HL-60 (cell line): ENCODE measurements at regions not wholly inside any gene's neighbourhood (a gene's known extent, or its start where the extent isn't known, plus 50 kb on each side); places are given as distances from the start of the nearest gene placed in this dataset.

Source experiments
- DNase-seq, 2 experiments: peaks; one replicate each; pipeline ENCODE4 v3.0.0-alpha.2; 2010 to 2020; ENCODE audit warnings: low read depth in 1 of 2, low spot score in 1 of 2
- H3K27ac ChIP-seq: fragments of 250-450 bp; sonication (Bioruptor Pico); replicated peaks from 2 replicates; pipeline ENCODE4 v1.5.1; 2020; ENCODE audit warnings: mild to moderate bottlenecking, moderate library complexity
- H3K27me3 ChIP-seq: fragments of 250-450 bp; sonication (Bioruptor Pico); 2 replicates; pipeline ENCODE4 v1.5.1; 2021; ENCODE audit warnings: mild to moderate bottlenecking, moderate library complexity; ENCODE audit not compliant: insufficient read depth, poor library complexity, severe bottlenecking
- H3K4me3 ChIP-seq: replicated peaks from 2 replicates; pipeline ENCODE4 v1.5.1; 2011; ENCODE audit warnings: mild to moderate bottlenecking, control low read depth, low read length; ENCODE audit not compliant: insufficient read depth
- GABPA ChIP-seq: IDR thresholded peaks from 2 replicates; pipeline ENCODE4 v1.6.1; 2012; ENCODE audit warnings: low read depth
- POLR2AphosphoS5 ChIP-seq: IDR thresholded peaks from 2 replicates; pipeline ENCODE4 v1.6.1; 2012; ENCODE audit warnings: low read depth
- SPI1 ChIP-seq: IDR thresholded peaks from 2 replicates; pipeline ENCODE4 v1.6.1; 2012; ENCODE audit warnings: low read depth, mild to moderate bottlenecking, borderline replicate concordance
- TF ChIP-seq, protein P1 (sequence below): IDR thresholded peaks from 2 replicates; pipeline ENCODE4 v1.6.1; 2012; ENCODE audit warnings: low read depth; ENCODE audit not compliant: insufficient replicate concordance
- TF ChIP-seq, protein P2 (sequence below): IDR thresholded peaks from one replicate; pipeline ENCODE4 v1.5.1; 2011; ENCODE audit warnings: low read length, control low read depth, inconsistent platforms; ENCODE audit not compliant: insufficient read depth

DNA sequence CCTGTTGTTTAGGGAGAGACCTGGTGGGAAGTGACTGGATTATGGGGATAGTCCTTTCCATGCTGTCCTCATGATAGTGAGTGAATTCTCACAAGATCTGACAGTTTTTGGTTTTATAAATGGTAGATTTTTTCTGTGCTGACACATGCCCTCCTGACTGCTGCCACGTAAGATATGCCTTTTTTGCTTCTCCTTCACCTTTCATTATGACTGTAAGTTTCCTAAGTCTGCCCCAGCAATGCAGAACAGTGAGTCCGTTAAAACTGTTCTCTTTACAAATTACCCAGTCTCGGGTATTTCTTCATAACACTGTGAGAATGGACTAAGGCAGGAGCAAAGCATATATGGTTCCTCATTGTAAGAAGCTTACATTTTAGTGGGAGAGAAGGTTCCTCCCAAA is 1727.2 kb downstream of the NCAM2 start:
- TF ChIP-seq POLR2AphosphoS5 = no peak
- no peak for TF ChIP-seq GABPA
- TF ChIP-seq, protein P1, sequence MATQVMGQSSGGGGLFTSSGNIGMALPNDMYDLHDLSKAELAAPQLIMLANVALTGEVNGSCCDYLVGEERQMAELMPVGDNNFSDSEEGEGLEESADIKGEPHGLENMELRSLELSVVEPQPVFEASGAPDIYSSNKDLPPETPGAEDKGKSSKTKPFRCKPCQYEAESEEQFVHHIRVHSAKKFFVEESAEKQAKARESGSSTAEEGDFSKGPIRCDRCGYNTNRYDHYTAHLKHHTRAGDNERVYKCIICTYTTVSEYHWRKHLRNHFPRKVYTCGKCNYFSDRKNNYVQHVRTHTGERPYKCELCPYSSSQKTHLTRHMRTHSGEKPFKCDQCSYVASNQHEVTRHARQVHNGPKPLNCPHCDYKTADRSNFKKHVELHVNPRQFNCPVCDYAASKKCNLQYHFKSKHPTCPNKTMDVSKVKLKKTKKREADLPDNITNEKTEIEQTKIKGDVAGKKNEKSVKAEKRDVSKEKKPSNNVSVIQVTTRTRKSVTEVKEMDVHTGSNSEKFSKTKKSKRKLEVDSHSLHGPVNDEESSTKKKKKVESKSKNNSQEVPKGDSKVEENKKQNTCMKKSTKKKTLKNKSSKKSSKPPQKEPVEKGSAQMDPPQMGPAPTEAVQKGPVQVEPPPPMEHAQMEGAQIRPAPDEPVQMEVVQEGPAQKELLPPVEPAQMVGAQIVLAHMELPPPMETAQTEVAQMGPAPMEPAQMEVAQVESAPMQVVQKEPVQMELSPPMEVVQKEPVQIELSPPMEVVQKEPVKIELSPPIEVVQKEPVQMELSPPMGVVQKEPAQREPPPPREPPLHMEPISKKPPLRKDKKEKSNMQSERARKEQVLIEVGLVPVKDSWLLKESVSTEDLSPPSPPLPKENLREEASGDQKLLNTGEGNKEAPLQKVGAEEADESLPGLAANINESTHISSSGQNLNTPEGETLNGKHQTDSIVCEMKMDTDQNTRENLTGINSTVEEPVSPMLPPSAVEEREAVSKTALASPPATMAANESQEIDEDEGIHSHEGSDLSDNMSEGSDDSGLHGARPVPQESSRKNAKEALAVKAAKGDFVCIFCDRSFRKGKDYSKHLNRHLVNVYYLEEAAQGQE = no peak
- TF ChIP-seq, protein P2, sequence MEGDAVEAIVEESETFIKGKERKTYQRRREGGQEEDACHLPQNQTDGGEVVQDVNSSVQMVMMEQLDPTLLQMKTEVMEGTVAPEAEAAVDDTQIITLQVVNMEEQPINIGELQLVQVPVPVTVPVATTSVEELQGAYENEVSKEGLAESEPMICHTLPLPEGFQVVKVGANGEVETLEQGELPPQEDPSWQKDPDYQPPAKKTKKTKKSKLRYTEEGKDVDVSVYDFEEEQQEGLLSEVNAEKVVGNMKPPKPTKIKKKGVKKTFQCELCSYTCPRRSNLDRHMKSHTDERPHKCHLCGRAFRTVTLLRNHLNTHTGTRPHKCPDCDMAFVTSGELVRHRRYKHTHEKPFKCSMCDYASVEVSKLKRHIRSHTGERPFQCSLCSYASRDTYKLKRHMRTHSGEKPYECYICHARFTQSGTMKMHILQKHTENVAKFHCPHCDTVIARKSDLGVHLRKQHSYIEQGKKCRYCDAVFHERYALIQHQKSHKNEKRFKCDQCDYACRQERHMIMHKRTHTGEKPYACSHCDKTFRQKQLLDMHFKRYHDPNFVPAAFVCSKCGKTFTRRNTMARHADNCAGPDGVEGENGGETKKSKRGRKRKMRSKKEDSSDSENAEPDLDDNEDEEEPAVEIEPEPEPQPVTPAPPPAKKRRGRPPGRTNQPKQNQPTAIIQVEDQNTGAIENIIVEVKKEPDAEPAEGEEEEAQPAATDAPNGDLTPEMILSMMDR = no peak
- no peak for TF ChIP-seq SPI1

DNA sequence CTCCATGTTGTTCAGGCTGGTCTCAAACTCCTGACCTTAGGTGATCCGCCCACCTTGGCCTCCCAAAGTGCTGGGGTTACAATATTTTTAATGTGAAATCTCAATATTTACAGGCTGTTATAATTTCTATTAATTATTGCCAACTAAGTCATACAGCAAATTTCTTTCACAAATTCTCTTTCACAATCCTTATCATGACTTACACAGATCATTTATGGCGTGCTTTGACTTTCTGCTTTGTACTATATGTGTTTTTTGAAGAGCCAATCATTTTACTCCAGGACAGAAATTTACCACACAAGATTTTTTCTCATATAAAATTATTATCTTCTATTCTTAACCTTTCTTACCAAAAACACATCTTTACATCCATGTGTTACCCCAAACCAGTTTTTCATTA is 1729.9 kb downstream of the NCAM2 start:
- TF ChIP-seq GABPA = no peak
- no peak for TF ChIP-seq SPI1
- no peak for TF ChIP-seq POLR2AphosphoS5
- TF ChIP-seq, protein P1 = no peak
- TF ChIP-seq, protein P2 = no peak
- H3K27me3 ChIP-seq = no peaks in the 10 kb centered on the region
- H3K4me3 ChIP-seq = no peak overlapping the region
- no peak for DNase-seq
- H3K27ac ChIP-seq = no peak overlapping the region

More for the DNA sequence above, 1727.2 kb downstream of the NCAM2 start:
- DNase-seq = no peak
- Histone ChIP-seq H3K4me3 (no peak overlapping the region), H3K27me3 (no peaks in the 10 kb centered on the region), H3K27ac (no peak overlapping the region)

DNA sequence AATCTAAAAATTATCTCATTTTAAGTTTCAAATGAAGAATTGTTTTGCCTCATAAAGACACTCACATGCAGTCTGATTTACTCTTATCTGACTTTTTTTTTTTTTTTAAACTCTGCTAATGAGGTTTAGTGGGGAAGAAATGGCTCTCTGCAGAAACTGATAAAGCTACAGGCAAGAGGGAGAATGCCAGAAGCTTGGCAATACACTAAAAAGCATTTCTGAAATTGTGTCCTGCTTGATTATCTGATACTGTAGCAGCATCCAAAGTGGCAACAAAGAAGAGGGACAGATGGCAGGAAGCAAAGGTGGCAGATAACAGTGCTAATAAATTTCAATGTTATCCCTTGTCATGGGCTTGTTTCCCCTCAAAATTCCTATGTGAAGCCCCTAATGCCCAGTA is 1744.9 kb downstream of the NCAM2 start:
- Histone ChIP-seq H3K27me3 (no peaks in the 10 kb centered on the region), H3K27ac (no peak overlapping the region), H3K4me3 (no peak overlapping the region)
- no peak for DNase-seq
- TF ChIP-seq POLR2AphosphoS5 (no peak), GABPA (no peak), SPI1 (no peak)
- TF ChIP-seq, protein P2 = no peak
- TF ChIP-seq, protein P1 = no peak
